HG02642 (cell line): ENCODE measurements at regions not wholly inside any gene's neighbourhood (a gene's known extent, or its start where the extent isn't known, plus 50 kb on each side); places are given as distances from the start of the nearest gene placed in this dataset.

ENCODE experiments used
- ATAC-seq: cut with Tn5 transposase; IDR thresholded peaks from one replicate; pipeline ENCODE4 v1.9.1; 2021; ENCODE audit warnings: mild to moderate bottlenecking; ENCODE audit not compliant: unreplicated experiment, poor library complexity

DNA sequence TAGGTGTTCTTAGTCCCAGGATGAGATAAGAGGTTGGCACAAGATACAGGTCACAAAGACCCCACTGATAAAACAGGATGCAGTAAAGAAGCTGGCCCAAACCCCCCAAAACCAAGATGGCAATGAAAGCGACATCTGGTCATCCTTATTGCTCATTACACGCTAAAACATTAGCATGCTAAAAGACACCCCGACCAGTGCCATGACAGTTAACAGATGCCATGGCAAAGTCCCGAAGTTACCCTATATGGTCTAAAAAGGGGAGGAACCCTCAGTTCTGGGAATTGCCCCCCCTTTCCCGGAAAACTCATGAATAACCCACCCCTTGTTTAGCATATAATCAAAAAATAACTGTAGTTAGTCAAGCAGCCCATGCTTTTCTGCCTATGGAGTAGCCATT lies 251.1 kb downstream of the SLC4A3 start:
- no peak for ATAC-seq

DNA sequence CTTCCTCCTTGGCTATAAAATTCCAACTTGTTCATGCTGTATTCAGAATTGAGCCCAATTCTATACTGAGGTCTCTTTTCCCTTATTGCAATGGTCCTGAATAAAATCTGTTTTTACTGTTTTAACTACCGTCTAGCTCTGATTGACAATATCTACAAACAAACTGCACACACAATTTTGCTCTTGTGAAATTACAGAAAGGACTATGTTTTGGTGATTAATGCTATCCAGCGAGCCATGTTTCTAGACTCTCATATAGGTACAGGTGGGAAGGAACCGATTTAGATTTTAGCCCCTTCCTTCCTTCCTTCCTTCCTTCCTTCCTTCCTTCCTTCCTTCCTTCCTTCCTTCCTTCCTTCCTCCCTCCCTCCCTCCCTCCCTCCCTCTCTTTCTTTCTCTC lies 254.4 kb downstream of the SLC4A3 start:
- ATAC-seq = no peak

DNA sequence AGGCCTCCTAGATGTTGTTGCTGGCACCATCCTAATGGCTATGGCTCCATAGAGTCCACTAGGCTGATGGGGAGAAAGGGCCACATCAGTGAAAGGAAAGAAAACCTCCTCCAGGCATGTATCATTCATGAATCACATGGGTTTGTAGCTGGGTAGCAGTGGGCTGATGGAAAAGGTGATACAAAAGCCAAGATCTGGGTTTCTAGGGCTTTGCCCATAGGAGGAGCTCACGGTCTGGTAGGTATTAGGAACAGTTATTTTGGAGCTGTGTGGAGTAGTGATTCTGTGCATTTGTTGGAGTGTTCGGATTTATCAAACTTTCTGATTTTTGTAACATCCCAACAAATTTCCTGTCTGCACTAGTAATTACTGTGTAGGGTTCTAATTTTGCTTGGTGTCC lies 259.2 kb downstream of the SLC4A3 start:
- no peak for ATAC-seq

DNA sequence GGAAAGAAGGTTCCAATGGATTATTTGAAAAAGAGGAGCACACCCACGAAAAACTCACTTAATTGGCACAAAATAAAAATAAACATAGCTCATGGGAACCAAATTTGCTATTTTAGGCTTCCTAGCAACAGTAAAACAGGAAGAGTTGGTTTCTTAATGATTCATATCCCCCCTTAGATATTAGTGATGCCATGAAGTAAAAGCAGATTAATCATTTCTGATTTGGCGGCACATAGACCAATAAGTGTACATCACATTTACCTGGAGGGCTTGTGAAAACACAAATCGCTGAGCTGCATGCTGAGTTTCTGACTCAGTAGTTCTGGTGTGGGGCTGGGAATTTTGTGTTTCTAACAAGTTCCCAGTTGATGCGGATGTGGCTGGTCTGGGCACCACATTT lies 260.4 kb downstream of the SLC4A3 start:
- ATAC-seq = no peak

DNA sequence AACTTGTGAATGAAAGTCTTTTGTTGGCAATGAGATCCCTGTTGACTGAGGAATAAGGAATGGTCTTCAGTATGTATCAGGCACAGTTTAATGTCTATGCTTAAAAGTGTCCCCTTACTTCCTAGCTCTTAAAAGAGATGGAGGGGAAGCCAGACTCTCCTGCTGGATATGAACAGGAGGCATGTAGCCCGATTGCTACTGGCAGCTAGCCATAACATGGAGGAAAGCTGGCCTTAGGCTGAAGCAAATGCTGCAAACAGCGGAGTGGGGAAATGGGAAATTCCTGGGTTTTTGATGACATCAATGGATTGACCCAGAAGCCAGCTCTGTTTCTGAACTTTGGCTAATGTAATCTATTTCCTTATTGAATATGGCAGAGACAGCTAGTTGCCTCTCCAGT lies 266.1 kb downstream of the SLC4A3 start:
- ATAC-seq = no peak

DNA sequence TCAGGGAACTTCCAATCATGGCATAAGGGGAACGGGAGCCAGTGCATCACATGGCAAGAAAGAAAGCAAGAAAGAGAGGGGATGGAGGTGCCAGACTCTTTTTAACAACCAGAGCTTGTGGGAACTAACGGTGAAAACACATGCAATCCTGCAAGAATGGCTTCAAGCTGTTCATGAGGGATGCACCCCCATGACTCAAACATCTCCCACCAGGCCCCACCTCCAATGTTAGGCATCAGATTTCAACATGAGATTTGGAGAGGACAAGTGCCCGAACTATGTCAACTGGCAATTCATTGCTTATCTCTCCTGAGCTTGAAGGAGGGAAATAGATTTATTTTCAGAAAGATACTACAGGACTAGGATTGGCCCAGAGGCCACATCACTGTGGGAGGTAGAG lies 270.0 kb downstream of the SLC4A3 start:
- ATAC-seq = no peak

DNA sequence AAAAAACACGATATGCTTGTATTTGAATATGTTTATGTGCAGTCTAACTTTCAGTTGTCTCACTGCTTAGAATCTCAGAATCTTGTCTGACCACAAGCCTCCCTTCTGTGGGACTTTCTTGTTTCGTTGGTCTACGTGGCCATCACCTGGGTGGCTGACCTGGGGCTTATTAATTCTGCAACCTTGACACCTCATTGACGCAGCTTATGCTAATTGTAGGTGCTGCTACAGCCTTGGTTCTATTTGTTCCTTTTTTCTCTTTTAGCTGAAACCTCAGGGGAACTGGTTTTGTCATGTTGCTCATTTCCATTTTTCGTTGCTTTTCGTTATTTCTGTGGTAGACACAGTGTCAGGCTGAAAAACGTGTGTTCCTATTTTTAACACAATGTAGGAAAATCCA lies 273.7 kb downstream of the SLC4A3 start:
- no peak for ATAC-seq

DNA sequence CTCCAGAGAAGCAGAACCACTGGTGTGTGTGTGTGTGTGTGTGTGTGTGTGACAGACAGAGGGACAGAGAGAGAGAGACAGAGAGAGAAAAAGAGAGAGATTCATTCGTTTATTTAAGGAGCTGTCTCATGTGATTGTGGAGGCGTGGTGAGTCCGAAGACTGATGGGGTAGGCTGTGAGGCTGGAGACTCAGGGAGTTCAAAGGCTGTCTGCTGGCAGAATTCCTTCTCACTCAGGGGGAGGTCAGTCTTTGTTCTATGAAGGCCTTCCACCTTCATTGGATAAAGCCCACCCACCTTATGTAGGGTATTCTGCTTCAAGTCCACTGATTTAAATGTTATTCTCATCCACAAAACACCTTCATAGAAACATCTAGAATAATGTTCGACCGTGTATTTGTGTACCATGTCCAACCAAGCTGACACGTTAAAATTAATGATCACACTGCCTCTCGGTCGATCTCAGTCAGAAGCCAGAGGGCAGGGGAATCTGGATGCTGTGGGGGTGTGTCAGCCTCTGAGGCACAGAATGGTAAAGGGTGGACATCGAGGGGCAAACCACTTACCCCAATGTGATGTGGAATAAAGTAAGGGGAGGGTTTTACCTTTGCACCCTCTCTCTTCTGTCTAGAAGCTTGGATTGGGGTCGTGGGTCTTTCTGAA lies 275.6 kb downstream of the SLC4A3 start:
- ATAC-seq = no peak

DNA sequence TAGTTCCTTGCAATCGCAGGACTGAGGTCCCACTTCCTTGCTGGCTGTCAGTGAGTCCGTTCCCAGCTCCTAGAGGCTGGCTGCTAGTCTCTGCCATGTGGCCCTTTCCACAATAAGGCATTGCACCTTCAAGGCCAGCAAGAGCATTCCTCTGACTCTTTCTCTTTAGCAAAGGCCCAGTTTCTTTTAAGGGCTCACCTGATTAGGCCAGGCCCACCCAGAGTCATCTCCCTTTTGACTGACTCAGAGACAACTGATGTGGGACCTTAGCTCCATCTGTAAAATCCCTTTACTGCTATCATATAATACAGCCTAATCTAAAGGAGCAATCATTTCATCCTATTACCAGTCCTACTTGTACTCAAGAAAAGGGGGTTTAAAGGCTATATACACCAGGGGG lies 278.2 kb downstream of the SLC4A3 start:
- ATAC-seq = no peak

DNA sequence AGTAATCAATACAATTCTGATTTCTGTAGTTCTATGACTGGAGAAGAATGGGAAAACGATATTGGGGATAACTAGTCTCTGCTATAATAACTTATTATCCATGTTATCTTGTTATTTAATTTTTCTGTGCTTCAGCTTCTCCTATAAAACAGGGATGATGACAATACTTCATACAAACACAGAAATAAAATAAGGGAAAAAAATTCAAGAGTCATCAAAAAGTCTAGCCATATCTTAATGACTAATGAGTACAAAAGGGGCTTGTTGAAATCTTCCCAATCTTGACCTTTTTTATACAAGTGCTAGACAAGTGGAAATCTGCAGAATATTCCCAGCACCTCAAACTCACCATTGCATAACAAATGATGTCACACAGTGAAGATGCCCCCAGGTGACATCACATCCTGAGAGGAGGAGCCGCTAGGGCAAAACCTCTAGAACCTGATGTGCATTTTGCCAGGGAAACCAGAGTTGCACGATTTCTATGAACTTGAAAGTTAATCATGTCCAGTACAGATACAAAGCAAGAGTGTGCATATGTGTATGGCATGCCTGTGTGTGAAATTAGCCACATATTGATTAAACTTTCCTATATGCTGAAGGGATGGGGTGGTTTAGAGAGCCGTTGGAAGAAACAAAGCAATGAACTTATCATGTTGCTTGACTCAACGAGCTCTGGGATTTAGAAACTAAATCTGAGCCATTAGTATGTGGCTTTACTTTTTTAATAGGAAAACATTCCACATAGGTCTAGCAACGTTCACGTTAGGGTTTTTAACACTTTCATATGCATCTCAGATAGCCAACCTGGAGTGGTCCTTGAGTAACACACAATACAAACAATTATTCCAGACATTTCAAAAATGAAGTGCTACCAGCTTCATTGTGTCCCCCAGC lies 278.9 kb downstream of the SLC4A3 start:
- ATAC-seq = no peak

DNA sequence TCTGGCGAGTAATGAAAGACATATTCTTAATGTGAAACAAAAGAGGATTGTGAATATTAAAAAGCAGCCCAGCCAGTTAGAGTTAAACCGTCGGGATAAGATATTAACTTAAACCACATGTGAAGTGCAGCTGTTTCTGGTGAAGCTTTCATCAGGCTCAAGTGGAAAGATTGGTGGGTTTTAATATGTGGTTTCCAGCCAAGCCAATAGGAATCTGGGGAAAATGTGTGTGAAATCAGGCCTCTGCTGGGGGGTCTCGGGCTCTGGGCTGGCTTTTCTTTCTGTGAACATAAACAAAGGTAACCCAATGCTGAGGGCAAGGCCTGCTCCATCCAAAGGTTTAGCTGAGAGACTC lies 279.6 kb downstream of the SLC4A3 start:
- no peak for ATAC-seq

DNA sequence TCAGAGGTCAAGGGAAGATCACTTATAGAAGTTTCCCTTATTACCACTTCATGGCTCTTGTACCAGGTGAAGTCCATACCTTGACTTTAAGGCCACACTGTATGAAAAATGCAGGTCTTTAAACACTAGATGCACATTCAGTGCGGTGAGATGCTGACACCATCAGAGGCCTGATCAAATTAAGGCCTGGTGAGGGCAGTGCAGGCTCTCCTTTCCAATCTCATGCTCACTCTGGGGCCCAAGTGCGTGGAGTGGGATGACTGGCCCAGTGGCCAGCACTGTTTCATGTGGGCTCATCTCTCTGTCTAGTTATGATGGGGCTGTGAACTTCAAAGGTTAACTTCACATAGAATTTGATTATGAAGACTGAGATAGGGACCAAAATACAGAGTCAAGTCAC lies 281.1 kb downstream of the SLC4A3 start:
- ATAC-seq = no peak

DNA sequence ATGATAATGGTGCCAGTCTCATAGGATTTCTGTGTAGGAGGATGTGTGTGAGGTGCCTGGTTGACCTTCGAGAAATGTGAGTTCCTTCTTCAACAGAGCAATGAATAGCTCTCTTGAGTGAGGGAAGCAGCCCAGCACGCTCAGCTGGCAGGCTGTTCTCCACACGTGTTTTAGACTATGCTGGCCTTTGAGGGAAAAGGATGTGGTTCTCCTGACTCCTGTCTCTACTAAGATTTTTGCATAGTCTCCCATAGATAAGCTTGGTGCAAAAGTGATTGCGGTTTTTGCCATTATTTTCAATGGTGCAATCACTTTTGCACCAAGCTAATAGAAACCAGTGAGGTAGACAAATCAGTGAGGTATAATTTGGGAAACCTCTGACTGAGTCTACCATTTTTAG lies 284.1 kb downstream of the SLC4A3 start:
- ATAC-seq = no peak

DNA sequence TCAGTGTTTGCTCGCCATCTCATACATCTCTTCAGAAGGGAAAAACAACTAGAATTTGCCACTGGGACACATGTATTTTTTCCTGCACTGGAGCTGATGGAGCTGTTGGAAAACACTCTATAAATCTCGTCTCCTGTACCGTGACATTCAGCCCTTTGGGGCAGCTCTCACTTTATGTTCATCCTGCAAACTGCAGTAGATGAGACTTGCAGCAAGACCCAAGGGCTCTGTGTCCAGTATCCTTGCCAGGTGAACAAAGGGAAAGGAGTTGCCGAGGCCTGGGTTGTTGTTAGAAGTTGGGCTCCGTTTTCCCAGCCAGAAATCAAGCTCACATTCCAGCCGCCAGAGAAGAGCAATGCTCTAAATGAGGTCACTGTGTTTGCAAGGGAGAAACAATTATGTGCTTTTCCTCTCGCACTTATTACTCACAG lies 285.1 kb downstream of the SLC4A3 start:
- ATAC-seq = no peak

DNA sequence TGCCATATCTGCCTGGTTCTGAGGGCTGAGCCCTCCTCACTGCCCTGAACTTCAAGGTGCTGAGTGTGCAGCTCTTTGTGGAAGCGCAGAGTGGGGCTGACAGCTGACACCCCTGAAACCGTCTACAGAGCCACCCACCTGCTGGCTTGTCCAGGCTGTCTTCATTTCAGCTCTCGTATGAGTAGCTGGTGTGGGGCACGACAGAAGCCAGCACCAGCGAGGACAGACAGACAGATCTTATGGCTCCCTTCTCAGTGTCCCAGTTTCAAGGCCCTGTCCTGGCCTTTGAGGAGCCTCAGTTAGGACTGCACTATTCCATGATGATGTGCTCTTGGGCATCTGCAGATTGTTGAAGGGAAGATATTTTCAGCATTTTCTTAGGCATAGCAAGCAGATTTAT lies 287.1 kb downstream of the SLC4A3 start:
- ATAC-seq = no peak

DNA sequence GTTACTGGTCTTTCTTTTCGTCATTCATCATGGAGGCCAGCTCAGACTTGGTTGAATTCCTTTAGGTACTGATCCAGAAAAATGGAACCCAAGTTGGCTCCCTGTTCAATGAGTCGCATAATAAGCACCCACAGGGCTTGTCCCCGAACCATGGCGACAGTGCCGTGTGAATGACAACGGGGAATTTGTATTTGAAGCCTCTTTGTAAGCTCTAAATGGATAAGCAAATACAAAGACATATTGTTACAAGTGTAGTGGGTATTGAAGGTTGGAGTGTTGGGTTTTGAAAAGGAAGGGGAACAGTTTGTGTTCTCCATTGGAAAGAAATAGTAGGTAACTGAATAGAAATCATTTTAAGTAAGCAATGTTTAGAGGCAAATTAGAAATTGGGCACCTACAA lies 288.9 kb downstream of the SLC4A3 start:
- ATAC-seq = no peak

DNA sequence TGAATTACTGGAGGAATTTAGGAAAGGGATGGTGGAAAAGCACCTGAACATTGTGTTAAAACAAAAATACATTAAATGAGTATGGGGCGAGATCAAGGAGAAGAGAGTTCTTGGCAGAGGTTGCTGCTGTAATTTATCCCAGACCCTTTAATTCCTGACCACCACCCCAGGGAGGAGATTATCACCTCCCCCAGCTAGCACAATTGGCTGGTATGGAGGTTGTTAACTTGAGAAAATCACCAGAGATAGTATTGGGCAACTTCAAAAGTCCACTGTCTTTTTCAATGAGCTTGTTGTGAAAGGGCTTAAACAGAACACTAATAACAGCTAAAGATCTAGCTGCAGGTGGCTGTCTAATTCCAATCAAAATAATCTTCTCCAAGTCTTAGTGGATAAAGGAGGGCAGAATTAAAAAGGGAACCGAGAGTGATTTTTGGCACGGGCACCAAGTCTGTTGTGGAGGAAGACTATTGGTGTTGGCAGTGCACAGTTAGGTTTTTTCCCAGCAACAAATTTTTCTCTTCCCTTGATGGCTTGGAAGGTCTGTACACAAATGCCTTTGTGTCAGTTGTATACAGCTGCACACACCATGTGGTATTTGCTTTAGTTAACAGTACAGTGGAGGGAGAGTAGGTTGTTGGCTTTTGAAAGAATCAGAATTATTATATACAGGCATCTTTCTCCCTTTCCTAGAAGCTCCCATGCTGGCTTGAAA lies 289.5 kb downstream of the SLC4A3 start:
- ATAC-seq = no peak

DNA sequence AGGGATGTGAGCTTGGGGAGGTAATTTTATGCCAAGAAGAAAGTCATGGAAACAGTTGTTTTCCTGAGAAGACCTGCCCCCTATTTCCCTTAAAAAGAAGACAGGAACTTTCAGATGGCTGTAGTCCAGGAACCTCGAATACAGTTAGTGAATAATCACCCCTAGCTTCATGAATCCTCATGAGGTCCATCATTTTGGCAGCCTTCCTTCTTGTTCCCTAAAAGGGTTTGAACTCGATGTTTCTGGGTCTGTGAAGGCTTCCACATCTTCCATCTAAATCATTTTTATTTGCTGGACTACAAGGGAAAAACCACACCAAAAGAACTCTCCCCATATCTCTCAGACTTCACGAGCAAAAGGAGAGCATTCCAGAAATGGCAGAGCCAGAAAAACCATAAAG lies 290.8 kb downstream of the SLC4A3 start:
- ATAC-seq = no peak

DNA sequence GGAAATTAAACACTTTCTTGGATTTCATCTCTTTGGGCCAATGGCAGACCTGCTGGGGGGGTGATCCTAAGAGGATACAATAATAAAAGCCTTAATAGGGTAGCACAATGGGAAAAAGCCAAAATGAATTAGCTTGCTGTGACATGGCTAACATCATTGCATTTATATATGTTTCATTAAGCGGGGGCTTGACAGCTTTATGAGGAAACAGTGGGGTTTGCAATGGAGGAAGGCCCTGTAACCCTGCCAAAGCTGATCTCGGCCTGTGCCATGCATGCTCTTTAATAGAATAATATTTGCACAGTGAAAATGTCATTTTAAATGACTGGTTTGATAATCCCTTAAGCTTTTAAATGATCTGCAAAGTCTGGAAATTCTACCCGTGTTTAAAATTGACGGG lies 291.5 kb downstream of the SLC4A3 start:
- no peak for ATAC-seq

DNA sequence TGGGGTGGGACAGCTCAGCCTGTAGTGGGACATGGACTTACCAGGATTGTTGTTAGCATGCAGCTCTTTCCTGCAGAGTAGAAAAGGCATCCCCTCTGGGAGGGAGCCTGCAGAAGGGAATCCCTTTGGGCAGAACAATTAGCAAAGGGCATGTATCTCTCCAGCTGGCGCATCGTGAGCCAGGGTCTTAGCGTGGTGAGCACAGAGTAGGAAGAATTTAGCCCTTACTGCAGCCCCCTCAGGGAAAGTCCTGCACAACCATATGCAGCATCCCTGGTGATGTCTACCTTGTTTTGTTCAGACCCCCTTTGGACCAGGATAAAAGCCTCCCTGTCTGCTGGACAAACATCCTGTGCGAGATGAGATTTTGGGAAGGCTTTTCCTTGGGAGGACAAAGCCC lies 292.1 kb downstream of the SLC4A3 start:
- ATAC-seq = no peak

DNA sequence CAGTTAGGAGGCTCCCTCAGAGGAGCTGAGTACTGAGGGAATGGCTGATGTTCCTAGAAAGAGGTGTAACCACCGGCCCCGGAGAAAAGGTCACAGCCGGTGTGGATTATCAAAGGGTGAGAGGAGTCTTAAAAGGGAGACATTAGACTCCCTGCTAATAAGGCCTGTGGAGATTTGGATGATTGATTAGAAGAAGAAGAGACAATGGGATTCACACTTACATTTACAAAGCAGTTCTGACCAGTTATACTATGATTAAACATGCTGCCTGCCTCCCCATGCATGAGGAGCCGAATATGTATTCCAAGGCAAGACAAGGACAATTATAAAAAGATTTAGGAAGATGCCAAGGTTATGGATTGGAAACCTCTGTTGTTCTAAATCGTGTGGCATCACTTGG lies 302.4 kb downstream of the SLC4A3 start:
- ATAC-seq = no peak
